ENCODE measurements at regions not wholly inside any gene's neighbourhood (a gene's known extent, or its start where the extent isn't known, plus 50 kb on each side); places are given as distances from the start of the nearest gene placed in this dataset.

- Histone ChIP-seq H3K27ac (no peak overlapping the region), H3K27me3 (no peaks in the 10 kb centered on the region), H3K4me1 (peaks cover 0 to 7% (median 0%) of the 10 kb centered on the region in 4 donors), H3K9me3 (peaks cover 0 to 4% (median 0%) of the 10 kb centered on the region in 4 donors), H3K4me3 (no peak overlapping the region), H3K36me3 (no peaks in the 10 kb centered on the region)
- 20 to 65% methylated on average over 3 of the region's 3 CpGs for WGBS, 2 donors
- TF ChIP-seq EP300 (IDR thresholded peaks at IDR 0.05) = no peak
- TF ChIP-seq POLR2A (IDR thresholded peaks at IDR 0.05) = no peak
- no peak for TF ChIP-seq POLR2AphosphoS5 (IDR thresholded peaks at IDR 0.05)
- TF ChIP-seq CTCF (IDR thresholded peaks at IDR 0.05) = no peak
- intact Hi-C loops (cut with DNase I) = no loop called here
- no peak for DNase-seq
Measured at GRCh38 chr5:91232523-91232922, 150.6 kb downstream of the ARRDC3 start.

- TF ChIP-seq EP300 (IDR thresholded peaks at IDR 0.05) (no peak), POLR2AphosphoS5 (IDR thresholded peaks at IDR 0.05) (no peak), CTCF (IDR thresholded peaks at IDR 0.05) (no peak), POLR2A (IDR thresholded peaks at IDR 0.05) (no peak)
- no peak overlapping the region for H3K4me3 ChIP-seq
- H3K27ac ChIP-seq = no peak overlapping the region
- DNase-seq = no peak
- intact Hi-C loops (cut with DNase I) = no loop called here
- no peaks in the 10 kb centered on the region for H3K27me3 ChIP-seq
- no peaks in the 10 kb centered on the region for H3K36me3 ChIP-seq
- 73 to 88% methylated on average over 1 of the region's 1 CpG for WGBS, 2 donors
- peaks cover 0 to 4% (median 0%) of the 10 kb centered on the region in 4 donors for H3K9me3 ChIP-seq
- H3K4me1 ChIP-seq = peaks cover 0 to 10% (median 3%) of the 10 kb centered on the region in 4 donors
Measured at GRCh38 chr5:91229031-91229727, 153.9 kb downstream of the ARRDC3 start.

- H3K36me3 ChIP-seq = no peaks in the 10 kb centered on the region
- no peak for DNase-seq
- H3K27me3 ChIP-seq = no peaks in the 10 kb centered on the region
- no peak overlapping the region for H3K4me3 ChIP-seq
- TF ChIP-seq CTCF (IDR thresholded peaks at IDR 0.05) = no peak
- no peak for TF ChIP-seq POLR2AphosphoS5 (IDR thresholded peaks at IDR 0.05)
- TF ChIP-seq POLR2A (IDR thresholded peaks at IDR 0.05) = no peak
- TF ChIP-seq EP300 (IDR thresholded peaks at IDR 0.05) = no peak
- peaks cover 0 to 10% (median 3%) of the 10 kb centered on the region in 4 donors for H3K4me1 ChIP-seq
- WGBS, 2 donors = 83 to 87% methylated on average over 1 of the region's 1 CpG
- H3K27ac ChIP-seq = no peak overlapping the region
- intact Hi-C loops (cut with DNase I) = no loop called here
- H3K9me3 ChIP-seq = peaks cover 0 to 4% (median 0%) of the 10 kb centered on the region in 4 donors
Measured at GRCh38 chr5:91228188-91228587, 154.9 kb downstream of the ARRDC3 start.

- no peaks in the 10 kb centered on the region for H3K27me3 ChIP-seq
- no peak overlapping the region for H3K4me3 ChIP-seq
- DNase-seq = no peak
- intact Hi-C loops (cut with DNase I) = no loop called here
- H3K36me3 ChIP-seq = no peaks in the 10 kb centered on the region
- 48 to 77% methylated on average over 10 of the region's 10 CpGs for WGBS, 2 donors
- H3K4me1 ChIP-seq = peaks cover 0 to 10% (median 3%) of the 10 kb centered on the region in 4 donors
- H3K27ac ChIP-seq = no peak overlapping the region
- no peak for TF ChIP-seq POLR2AphosphoS5 (IDR thresholded peaks at IDR 0.05)
- TF ChIP-seq EP300 (IDR thresholded peaks at IDR 0.05) = no peak
- peak in 1 of 4 experiments; percentile 15 for TF ChIP-seq CTCF (IDR thresholded peaks at IDR 0.05)
- TF ChIP-seq POLR2A (IDR thresholded peaks at IDR 0.05) = no peak
- H3K9me3 ChIP-seq = peaks cover 0 to 4% (median 0%) of the 10 kb centered on the region in 4 donors
Measured at GRCh38 chr5:91225848-91226686, 157.1 kb downstream of the ARRDC3 start.
